ENCODE measurements at regions not wholly inside any gene's neighbourhood (a gene's known extent, or its start where the extent isn't known, plus 50 kb on each side); places are given as distances from the start of the nearest gene placed in this dataset.

GRCh38 chr4:116059361-116059760 lies 945.9 kb upstream of the NDST4 start:
- TF ChIP-seq CTCF (conservative IDR thresholded peaks at IDR 0.05; ENCODE audit: low read depth, low read length) = no peak
- no peak for DNase-seq (ENCODE audit: low read depth)
- H3K4me3 ChIP-seq (ENCODE audit: low read length) = no peak overlapping the region

- DNase-seq (ENCODE audit: low read depth) = no peak
- no peak overlapping the region for H3K4me3 ChIP-seq (ENCODE audit: low read length)
- TF ChIP-seq CTCF (conservative IDR thresholded peaks at IDR 0.05; ENCODE audit: low read depth, low read length) = no peak
These were observed 944.7 kb upstream of the NDST4 start for GRCh38 chr4:116058129-116058528.

- DNase-seq (ENCODE audit: low read depth) = no peak
These were observed 942.7 kb upstream of the NDST4 start for GRCh38 chr4:116055857-116056827.

GRCh38 chr4:116027311-116027710 lies 913.9 kb upstream of the NDST4 start:
- no peak for TF ChIP-seq CTCF (conservative IDR thresholded peaks at IDR 0.05; ENCODE audit: low read depth, low read length)
- H3K4me3 ChIP-seq (ENCODE audit: low read length) = no peak overlapping the region
- no peak for DNase-seq (ENCODE audit: low read depth)

More at GRCh38 chr4:116055857-116056827, 942.7 kb upstream of the NDST4 start:
- TF ChIP-seq CTCF (conservative IDR thresholded peaks at IDR 0.05; ENCODE audit: low read depth, low read length) = peak; percentile 25
- H3K4me3 ChIP-seq (ENCODE audit: low read length) = no peak overlapping the region

GRCh38 chr4:116024954-116025708 lies 911.7 kb upstream of the NDST4 start:
- TF ChIP-seq CTCF (conservative IDR thresholded peaks at IDR 0.05; ENCODE audit: low read depth, low read length) = no peak
- H3K4me3 ChIP-seq (ENCODE audit: low read length) = no peak overlapping the region
- DNase-seq (ENCODE audit: low read depth) = no peak

GRCh38 chr4:116023049-116023448 lies 909.6 kb upstream of the NDST4 start:
- TF ChIP-seq CTCF (conservative IDR thresholded peaks at IDR 0.05; ENCODE audit: low read depth, low read length) = no peak
- no peak overlapping the region for H3K4me3 ChIP-seq (ENCODE audit: low read length)
- DNase-seq (ENCODE audit: low read depth) = no peak

All from retinal pigment epithelial cell (primary cell).